ENCODE measurements at regions not wholly inside any gene's neighbourhood (a gene's known extent, or its start where the extent isn't known, plus 50 kb on each side); places are given as distances from the start of the nearest gene placed in this dataset.
"Not testable (repeated sequence)": the region's sequence is repeated elsewhere in the genome, so short reads cannot be mapped to it uniquely, and the experiment has no call there.

GRCh38 chr14:43369710-43370564 is 1137.1 kb downstream of the FSCB start:
- DNase-seq, result no peak

DNA sequence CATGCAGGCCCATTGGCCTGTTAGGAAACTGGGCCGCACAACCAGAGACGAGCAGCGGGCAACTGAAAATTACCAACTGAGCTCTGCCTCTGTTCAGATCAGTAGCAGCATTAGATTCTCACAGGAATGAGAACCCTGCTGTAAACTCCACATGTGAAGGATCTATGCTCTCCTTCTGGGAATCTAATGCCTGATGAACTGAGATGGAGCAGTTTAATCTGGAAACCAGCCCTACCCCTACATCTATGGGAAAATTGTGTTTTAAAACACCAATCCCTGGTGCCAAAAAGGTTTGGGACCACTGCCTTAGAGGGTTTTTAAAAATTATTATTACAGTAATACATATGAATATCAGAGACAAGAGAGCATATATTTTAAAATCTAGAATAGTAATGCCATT is 1144.5 kb downstream of the FSCB start:
- no peak for DNase-seq

GRCh38 chr14:43361751-43362150 is 1145.3 kb downstream of the FSCB start:
- no peak for DNase-seq

DNA sequence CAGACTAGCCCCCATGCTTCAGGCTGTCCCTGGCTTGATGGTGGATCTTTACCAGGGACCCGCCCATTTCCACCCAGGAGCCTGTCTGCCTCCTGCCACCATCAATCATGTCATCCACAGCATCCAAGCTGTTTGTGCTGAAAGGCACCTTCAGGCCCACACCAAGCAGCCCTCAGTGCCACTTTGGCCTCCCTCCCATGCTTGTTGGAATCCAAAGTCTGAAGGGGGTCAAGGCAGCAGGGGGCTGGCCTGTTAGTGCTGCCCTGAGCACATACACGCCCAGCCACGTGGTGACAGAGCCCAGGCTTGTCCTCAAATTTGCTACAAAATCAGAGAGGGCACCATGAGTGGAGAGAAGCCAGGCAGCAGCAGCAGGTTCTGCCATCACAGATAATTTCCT is 1146.8 kb downstream of the FSCB start:
- DNase-seq, result no peak

GRCh38 chr14:43359317-43359716 is 1147.8 kb downstream of the FSCB start:
- no peak for DNase-seq

- peak; percentile 12 for DNase-seq
Observed at GRCh38 chr14:43356979-43357545, 1150.0 kb downstream of the FSCB start.

GRCh38 chr14:43356382-43356781 is 1150.7 kb downstream of the FSCB start:
- DNase-seq, result no peak

- no peak for DNase-seq
Observed at GRCh38 chr14:43341921-43342320, 1165.2 kb downstream of the FSCB start.

GRCh38 chr14:43338713-43339112 is 1168.4 kb downstream of the FSCB start:
- DNase-seq, result no peak

- DNase-seq, result no peak
Observed at GRCh38 chr14:43336351-43336750, 1170.7 kb downstream of the FSCB start.

- DNase-seq, result not testable (repeated sequence)
Observed at GRCh38 chr14:43326501-43327407, 1180.3 kb downstream of the FSCB start.

DNA sequence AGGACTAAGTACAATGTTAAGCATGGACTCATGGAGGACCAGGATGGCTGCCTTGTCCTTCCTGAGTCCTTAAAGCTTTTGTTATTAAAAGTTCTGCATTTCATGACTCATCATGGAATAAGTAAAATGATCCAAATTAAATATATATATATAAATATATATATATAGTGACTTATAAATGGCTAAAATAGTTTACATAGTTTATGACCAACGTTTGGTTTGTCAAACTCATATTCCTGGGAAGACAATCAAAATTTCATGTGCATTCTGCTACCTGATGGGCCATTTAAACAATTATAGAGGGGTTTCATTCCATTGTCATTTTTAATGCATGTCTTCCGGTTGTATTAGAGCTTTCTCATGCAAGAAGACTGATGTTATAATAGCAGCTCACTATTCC is 1190.7 kb downstream of the FSCB start:
- DNase-seq, result no peak

DNA sequence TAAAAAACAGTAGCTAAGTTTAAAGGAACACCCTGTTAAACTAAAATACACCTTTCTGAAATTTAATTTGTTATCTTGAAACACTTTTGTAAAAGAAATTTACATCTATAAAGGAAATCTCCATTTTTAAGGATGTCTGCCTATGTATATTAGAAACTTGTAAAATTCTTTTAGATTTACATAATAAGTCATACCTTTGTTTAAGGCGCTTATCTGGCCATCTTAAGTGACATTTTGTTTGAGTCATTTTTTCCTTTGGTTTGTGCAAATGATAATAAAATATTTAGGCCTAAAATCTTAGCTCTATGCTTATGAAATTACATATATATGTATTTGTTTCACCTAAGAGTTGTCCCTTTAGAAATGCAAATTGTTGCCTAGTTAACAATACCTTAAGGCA is 1193.4 kb downstream of the FSCB start:
- no peak for DNase-seq

GRCh38 chr14:43308421-43309110 is 1198.5 kb downstream of the FSCB start:
- DNase-seq, result no peak

GRCh38 chr14:43307836-43308235 is 1199.2 kb downstream of the FSCB start:
- no peak for DNase-seq

DNA sequence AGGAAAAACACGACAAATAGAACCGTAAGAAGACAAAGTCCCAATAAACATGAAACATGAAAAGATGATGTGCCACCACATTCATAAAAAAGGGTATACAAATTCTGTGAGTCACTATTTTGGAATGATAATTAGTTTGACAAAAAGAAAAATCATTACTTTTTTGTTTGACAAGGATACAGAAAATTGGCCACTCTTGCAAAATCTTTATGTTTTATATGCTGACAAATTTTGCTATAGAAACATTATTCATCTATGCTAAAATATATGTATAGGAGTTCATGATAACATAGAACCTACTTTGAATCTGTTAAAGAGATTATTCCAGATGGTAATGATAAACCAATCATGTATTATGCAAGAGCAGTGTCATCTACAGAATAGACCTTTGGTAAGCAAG is 1201.0 kb downstream of the FSCB start:
- DNase-seq, result no peak

DNA sequence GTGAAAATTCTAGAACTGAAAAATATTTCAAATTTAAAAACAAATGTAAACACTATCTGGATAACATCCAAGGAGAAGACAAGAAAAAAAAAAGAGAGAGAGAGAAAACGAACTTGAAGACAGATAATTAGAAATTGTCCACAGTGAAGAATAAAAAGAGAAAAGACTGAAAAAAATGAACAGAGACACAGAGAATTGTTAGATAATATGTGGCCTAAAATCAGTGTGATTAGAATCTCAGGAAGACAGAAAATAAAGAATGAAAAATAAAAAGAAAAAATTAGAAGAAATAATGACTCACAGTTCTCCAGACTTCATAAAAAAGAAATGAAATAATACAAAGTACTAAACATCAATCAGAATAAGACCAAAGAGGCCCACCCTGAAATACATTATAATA is 1209.3 kb downstream of the FSCB start:
- DNase-seq, result no peak

- DNase-seq, result not testable (repeated sequence)
Observed at GRCh38 chr14:43296061-43296460, 1211.0 kb downstream of the FSCB start.

- no peak for DNase-seq
Observed at GRCh38 chr14:43285575-43285974, 1221.5 kb downstream of the FSCB start.

DNA sequence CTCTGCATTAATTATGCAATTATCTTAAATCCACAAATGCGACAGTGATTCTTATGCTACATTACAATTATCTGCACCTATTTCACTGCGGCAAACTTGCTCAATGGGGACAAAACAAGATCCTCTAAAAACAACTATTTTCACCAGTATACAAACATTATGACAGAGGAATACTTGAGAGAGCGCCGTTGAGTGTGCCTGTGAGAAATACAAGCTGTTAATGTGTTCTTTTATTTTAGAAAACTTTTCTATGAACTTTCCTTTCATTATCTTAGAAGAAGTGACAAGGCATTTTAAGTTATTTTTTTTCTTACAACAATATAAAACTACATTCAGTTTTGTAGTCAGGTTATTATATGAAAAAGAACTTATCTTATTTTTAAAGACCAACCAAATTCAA is 1247.0 kb downstream of the FSCB start:
- no peak for DNase-seq

- no peak for DNase-seq
Observed at GRCh38 chr14:43258396-43258795, 1248.7 kb downstream of the FSCB start.

GRCh38 chr14:43256996-43257395 is 1250.1 kb downstream of the FSCB start:
- DNase-seq, result not testable (repeated sequence)

GRCh38 chr14:43252866-43253265 is 1254.2 kb downstream of the FSCB start:
- no peak for DNase-seq
